Right renal cortex interstitium (tissue), 3 donors: ENCODE measurements at regions not wholly inside any gene's neighbourhood (a gene's known extent, or its start where the extent isn't known, plus 50 kb on each side); places are given as distances from the start of the nearest gene placed in this dataset.
"Not testable (repeated sequence)": the region's sequence is repeated elsewhere in the genome, so short reads cannot be mapped to it uniquely, and the experiment has no call there.

ENCODE experiments used
- DNase-seq, 3 donors: peaks; one replicate each; pipeline ENCODE4 v3.0.0-alpha.2; 2013; ENCODE audit warnings: low read depth in 3 of 3, low spot score in 2 of 3

DNA sequence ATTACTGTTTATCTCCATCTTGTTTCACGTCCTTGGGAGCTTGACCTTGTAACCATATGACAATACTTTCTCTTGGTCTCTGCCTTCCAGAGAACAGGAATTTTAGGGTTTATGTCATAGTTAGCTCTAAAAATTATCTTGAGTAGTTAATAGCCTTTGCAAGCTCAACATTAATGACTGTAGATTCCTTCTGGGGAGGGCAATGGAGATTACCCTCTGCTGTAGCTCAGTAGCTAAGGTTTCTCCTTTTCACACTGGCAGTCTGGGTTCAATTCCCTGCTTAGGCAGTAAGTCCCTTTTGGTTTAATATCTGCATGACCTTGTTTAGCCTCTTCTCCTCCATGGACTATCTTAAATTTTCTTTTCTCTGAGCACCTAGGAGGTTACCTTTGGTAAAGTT is 181.7 kb upstream of the GPR101 start:
- DNase-seq: no peak

- DNase-seq: no peak
Observed at GRCh38 chrX:137212078-137212632, 178.4 kb upstream of the GPR101 start.

DNA sequence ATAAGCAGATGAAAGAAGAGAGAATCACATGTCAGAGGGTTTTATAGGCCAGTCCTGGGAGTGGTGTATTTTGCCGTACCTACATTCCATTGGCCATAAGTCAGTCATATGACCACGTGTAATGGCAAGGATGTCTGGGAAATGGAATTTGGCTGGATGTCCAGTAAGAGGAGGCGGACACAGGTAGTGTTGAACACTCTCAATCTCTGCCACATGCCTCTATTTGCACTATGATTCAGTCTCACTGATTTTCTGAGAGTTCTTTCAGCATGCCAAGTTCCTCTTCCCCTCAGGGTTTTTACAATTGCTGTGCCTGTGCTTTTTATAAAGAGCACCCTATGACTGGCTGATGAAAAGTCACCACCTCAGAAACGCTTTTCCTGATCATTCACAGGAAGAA is 164.2 kb upstream of the GPR101 start:
- DNase-seq: no peak

DNA sequence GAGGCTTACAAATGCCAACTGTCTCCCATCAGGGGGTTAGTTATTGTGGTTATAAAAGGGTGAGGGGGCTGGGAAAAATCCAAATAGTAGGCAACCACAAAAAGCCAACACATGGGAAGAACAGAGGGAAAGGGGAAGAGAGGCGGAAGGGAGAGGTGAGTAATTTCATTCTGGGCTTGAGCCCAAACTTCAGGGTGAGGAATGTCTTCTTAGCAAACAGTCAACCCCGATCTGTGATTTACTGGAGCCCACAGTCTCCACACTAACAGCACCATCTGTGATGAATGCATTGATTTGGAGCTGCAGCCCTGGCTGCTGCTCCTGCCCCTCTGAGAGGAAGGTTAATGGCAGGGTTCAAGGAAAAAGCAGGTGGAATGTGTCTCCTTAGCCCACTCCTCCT is 162.2 kb upstream of the GPR101 start:
- no peak for DNase-seq

GRCh38 chrX:137195296-137195695 is 161.5 kb upstream of the GPR101 start:
- DNase-seq: no peak

- peak in 2 of 3 donors; percentile 1 to 7 for DNase-seq
Observed at GRCh38 chrX:137194164-137194563, 160.4 kb upstream of the GPR101 start.

DNA sequence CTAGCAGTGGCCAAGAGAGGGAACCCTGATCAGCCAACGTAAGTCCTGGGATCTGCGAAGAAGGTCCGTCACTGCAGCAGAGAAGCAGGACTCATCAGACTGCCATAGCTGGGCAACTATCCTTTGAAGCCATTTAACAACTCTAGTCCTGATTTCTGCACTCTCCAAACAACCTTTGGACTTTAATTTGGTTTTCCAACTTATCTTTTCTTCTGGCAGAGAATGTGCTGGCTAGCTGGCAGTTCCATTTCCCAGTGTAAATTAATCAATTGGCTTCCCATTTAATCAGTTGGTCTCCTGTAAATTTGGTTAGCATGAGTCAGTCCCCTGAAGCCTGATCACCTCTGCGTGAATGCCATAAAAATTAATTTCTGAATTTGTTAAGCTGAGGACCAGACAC is 153.7 kb upstream of the GPR101 start:
- DNase-seq: no peak

- DNase-seq: no peak
Observed at GRCh38 chrX:137178392-137178791, 144.6 kb upstream of the GPR101 start.

DNA sequence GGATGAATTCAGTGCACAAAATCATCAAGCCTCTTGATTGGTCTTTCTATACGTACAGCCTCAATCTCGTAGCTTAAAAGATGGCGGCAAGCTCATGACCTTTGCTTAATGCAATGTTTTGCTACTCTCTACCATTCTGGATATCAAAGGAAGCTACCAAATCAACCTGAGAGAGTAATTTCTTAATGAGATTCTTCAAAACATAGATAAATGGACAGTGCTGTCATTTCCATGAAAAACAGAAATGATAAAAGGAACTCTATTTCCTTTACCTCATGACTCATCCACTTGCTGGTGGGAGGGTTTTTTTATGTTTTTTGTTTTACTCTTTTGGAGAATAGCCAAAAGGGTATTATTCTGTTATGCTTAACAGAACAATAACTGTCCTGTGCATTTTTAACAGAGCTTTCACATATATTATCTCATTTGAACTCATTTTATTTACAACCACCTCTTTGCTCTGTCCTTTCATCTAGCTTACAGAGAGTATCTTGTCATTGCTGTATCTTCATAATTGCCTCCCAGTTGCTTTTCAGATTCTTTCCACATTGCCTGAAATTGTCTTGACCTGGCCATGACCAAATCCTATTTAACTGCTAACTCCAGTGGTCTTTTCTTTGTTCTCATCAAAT is 138.6 kb upstream of the GPR101 start:
- no peak for DNase-seq

- DNase-seq: no peak
Observed at GRCh38 chrX:137171626-137172025, 137.8 kb upstream of the GPR101 start.

DNA sequence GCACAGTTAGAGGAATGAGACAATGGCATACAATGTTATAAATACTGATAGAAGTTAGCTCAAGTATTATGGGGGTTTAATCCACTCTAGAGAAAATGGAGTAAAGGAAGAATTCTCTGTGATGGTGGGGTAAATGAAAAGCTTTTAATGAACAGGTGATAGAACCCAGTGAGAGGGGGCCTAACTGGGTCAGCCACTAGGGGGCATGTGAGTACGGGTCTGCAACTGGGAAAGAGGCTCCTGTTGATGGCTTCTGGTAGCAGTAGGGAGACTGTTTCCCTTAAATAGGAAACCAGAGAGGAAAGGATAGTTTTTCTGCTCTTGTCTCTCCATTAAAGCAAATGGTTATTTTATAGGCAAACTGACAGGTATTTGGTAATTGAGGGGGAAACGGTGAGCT is 132.8 kb upstream of the GPR101 start:
- no peak for DNase-seq

DNA sequence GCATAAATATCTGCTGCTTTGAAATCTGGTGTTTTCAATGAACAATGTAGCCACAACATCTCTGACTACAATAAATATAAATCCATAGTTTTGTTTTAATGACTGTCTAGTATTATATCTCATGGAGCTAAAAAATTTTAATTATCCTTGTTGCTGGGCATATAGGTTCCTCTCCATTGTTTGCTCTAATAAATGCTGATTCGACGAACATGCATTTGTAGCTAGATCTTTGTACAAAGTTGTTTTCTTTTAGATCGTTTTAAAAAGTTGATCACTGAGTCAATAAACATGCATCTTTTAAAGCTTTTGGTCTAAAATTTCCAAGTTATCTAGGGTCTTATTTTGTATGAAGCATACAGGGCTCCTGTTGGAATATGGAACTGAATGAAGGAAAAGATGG is 130.5 kb upstream of the GPR101 start:
- no peak for DNase-seq

DNA sequence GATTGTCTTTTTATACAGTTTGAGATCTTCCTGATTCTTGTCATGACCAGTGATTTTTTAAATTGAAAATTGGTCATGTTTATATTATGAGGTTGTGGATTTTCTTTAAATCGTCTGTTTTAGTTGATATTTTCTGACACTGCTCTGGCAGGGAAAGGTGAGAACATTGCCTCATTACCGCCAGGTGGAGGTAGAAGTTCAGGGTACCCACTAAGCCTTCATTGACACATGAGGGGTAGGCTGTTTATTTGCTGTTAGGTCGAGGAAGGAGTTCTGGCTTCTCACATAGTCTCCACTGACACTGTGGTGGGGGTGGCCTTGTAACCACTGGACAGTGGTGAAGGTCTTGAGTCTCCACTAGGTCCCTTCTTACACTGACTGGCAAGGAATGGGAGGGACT is 117.6 kb upstream of the GPR101 start:
- DNase-seq: no peak

- DNase-seq: no peak
Observed at GRCh38 chrX:137143864-137144263, 110.1 kb upstream of the GPR101 start.

- not testable (repeated sequence) for DNase-seq
Observed at GRCh38 chrX:137122651-137123050, 88.9 kb upstream of the GPR101 start.

- no peak for DNase-seq
Observed at GRCh38 chrX:137119049-137119448, 85.3 kb upstream of the GPR101 start.

DNA sequence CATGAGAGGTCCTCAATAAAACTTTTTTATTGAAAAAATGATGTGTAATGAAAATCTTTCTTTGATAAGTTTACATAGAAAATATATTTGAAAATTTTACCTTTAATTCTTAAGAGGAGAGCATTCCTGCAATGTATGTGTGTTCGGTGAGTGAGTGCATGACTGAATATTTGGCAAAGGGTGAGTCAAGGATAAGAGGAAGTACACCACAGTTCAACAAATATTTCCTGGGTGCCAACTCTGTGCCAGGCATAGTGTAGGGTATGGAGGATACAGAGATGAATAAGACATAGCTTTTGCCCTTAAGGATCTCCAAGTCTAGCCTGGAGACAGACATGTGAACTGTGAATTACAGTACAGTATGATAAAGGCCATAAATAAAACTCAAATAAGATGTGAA is 84.7 kb upstream of the GPR101 start:
- no peak for DNase-seq

DNA sequence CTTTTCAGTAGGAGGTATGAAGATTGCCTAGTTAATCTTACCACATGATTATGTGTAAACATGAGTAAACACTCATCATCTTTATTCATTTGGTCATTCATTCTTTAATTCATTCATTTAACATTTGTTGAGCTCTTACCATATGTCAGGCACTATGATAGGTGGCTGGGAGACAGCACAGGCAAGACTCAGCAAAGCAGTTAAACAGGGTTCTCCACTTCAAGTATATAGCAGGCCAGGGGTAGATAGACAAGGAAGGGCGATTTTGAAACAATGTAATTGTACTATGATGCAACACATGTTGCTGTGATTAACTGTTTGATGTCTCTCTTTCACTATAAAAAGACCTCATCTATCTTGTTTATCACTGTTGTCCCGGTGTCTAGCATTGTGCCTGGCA is 84.3 kb upstream of the GPR101 start:
- DNase-seq: no peak

GRCh38 chrX:137107877-137108276 is 74.1 kb upstream of the GPR101 start:
- not testable (repeated sequence) for DNase-seq

GRCh38 chrX:137101273-137101990 is 67.6 kb upstream of the GPR101 start:
- no peak for DNase-seq
